ENCODE measurements at regions not wholly inside any gene's neighbourhood (a gene's known extent, or its start where the extent isn't known, plus 50 kb on each side); places are given as distances from the start of the nearest gene placed in this dataset.

DNA sequence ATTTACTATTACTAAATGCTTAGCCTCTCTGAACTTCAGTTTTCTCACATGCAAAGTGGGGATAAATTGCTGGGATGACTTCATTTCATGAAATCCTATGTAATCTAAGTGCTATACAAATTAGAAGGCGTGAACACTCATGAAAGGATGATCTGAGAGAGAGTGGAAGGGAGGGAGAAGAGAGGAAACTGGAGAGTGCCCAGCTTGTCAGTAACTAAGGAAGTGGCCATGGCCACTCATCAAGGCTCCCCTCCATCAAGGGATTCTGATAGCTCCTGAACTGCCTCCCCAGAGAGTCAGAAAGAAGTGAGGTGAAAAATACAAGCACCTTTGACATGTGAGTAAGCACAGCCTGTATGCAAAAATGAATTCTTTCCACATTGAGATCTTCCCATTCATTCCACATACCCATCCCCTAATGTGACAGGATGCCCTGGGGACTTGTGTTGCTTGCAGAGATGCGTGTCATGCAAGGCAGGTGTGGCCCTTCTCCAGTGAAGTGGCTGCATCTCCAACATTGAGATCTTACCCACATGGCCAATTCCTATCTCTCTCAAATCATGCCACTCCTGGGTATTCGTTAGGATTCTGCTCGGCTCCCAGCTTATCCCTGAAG lies 76.5 kb upstream of the ITPRID1 start:
- ChIA-PET POLR2A (no interaction called here), CTCF (no interaction called here)
- no peaks in the 10 kb centered on the region for H3K9me3 Mint-ChIP-seq
- no peaks in the 10 kb centered on the region for H3K36me3 Mint-ChIP-seq (ENCODE audit: low read depth)
- DNase-seq: no peak
- H3K4me1 Mint-ChIP-seq: no peaks in the 10 kb centered on the region
- no peaks in the 10 kb centered on the region for H3K27me3 Mint-ChIP-seq
- no peak overlapping the region for H3K27ac Mint-ChIP-seq
- no peak overlapping the region for H3K4me3 Mint-ChIP-seq

- POLR2A ChIA-PET: no interaction called here
Observed at GRCh38 chr7:31439165-31439564, 74.7 kb upstream of the ITPRID1 start.

DNA sequence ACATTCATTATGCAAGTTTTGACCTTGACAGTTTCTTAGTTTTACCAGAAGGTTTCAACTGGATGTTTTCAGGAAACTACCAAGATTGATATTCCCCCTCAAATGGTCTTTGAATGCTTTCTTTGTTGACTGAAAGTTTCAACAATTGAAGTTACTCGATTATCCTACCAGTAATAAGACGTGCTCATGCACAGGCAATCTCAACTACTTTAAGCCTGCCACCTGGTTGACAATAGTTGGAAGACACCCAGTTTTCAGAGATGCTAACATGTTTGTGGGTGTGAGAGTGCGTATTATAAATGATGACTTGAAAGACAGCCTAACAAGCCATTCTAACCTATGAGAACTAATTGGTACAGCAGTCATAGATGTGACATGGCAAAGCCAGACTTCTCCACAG lies 73.4 kb upstream of the ITPRID1 start:
- H3K27ac Mint-ChIP-seq: no peak overlapping the region
- no peaks in the 10 kb centered on the region for H3K27me3 Mint-ChIP-seq
- H3K4me1 Mint-ChIP-seq: no peaks in the 10 kb centered on the region
- DNase-seq: no peak
- H3K36me3 Mint-ChIP-seq (ENCODE audit: low read depth): no peaks in the 10 kb centered on the region
- CTCF ChIA-PET: no interaction called here
- no peaks in the 10 kb centered on the region for H3K9me3 Mint-ChIP-seq
- no peak overlapping the region for H3K4me3 Mint-ChIP-seq
- POLR2A ChIA-PET: no interaction called here

More at GRCh38 chr7:31439165-31439564, 74.7 kb upstream of the ITPRID1 start:
- Mint-ChIP-seq H3K36me3 (ENCODE audit: low read depth) (no peaks in the 10 kb centered on the region), H3K4me3 (no peak overlapping the region), H3K4me1 (no peaks in the 10 kb centered on the region), H3K9me3 (no peaks in the 10 kb centered on the region), H3K27ac (no peak overlapping the region), H3K27me3 (no peaks in the 10 kb centered on the region)
- no peak for DNase-seq
- CTCF ChIA-PET: no interaction called here

- H3K4me1 Mint-ChIP-seq: no peaks in the 10 kb centered on the region
- H3K4me3 Mint-ChIP-seq: no peak overlapping the region
- CTCF ChIA-PET: interaction anchor here (0.6 to 1.8 kb wide), 12 partner anchors 10 to 308 kb away, joined by 3 to 9 read pairs (median 4); no protein-coding TSS in a partner anchor
- no peak for DNase-seq
- H3K27me3 Mint-ChIP-seq: no peaks in the 10 kb centered on the region
- H3K9me3 Mint-ChIP-seq: no peaks in the 10 kb centered on the region
- no peaks in the 10 kb centered on the region for H3K36me3 Mint-ChIP-seq (ENCODE audit: low read depth)
- POLR2A ChIA-PET: no interaction called here
- no peak overlapping the region for H3K27ac Mint-ChIP-seq
Observed at GRCh38 chr7:31442626-31443025, 71.3 kb upstream of the ITPRID1 start.

DNA sequence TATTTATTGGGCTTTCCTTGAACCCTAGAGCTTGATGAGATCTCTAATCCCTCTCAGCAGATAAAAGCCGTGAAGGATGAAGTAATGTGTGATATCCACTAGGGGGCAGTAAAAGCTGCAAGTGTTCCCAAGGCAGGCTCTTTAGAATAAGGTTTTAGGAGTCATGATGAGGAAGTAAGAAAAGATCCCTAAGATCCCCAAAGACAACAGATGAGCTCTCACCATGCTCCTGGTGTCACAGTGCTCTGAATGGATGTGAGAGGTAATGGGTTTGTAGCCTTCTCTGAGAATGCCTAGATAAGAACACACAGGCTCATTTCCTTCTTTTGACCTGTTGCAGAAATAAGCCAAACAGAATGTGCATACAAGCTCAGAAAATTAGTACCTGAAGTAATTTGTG lies 70.4 kb upstream of the ITPRID1 start:
- no peak for DNase-seq
- Mint-ChIP-seq H3K27ac (no peak overlapping the region), H3K9me3 (no peaks in the 10 kb centered on the region), H3K27me3 (no peaks in the 10 kb centered on the region), H3K4me1 (no peaks in the 10 kb centered on the region), H3K36me3 (ENCODE audit: low read depth) (no peaks in the 10 kb centered on the region), H3K4me3 (no peak overlapping the region)
- CTCF ChIA-PET: interaction anchor here (0.6 to 1.8 kb wide), 14 partner anchors 11 to 309 kb away, joined by 3 to 9 read pairs (median 4); no protein-coding TSS in a partner anchor
- POLR2A ChIA-PET: no interaction called here

- no peak overlapping the region for H3K27ac Mint-ChIP-seq
- H3K4me3 Mint-ChIP-seq: no peak overlapping the region
- H3K36me3 Mint-ChIP-seq (ENCODE audit: low read depth): no peaks in the 10 kb centered on the region
- H3K9me3 Mint-ChIP-seq: no peaks in the 10 kb centered on the region
- ChIA-PET POLR2A (no interaction called here), CTCF (interaction anchor here (0.8 to 1.8 kb wide), 7 partner anchors 11 to 293 kb away, joined by 3 to 9 read pairs (median 4); no protein-coding TSS in a partner anchor)
- no peaks in the 10 kb centered on the region for H3K27me3 Mint-ChIP-seq
- no peaks in the 10 kb centered on the region for H3K4me1 Mint-ChIP-seq
- no peak for DNase-seq
Observed at GRCh38 chr7:31444196-31444595, 69.7 kb upstream of the ITPRID1 start.

DNA sequence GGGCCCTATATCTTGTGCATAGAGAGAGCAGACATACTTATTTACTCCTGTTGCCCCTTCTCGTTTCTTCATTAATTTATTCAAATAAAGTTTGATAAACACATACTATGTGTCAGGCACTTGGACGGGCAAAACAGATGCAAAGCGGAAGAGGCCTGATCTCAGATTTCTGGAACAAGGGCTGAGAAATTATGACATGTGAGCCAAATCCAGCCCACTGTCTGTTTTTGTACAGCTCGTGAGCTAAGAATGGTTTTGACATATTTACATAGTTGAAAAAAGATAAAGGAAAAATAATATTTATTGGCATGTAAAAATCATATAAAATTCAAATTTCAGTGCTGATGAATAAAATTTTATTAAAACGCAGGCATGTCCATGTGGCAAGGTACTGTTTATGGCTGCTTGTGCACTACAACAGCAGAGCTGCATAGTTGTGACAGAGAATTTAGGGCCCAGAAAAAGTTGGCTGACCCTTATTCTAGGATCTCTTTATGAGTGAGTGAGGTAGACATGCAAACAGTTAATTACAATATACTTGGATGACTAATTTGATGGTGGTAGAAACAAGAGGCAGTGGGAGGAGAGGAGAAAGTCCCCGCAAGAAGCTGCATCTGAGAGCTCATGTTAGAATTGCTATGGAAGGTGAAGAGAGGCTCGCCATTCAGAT lies 68.1 kb upstream of the ITPRID1 start:
- H3K27ac Mint-ChIP-seq: no peak overlapping the region
- no peaks in the 10 kb centered on the region for H3K27me3 Mint-ChIP-seq
- H3K36me3 Mint-ChIP-seq (ENCODE audit: low read depth): no peaks in the 10 kb centered on the region
- H3K9me3 Mint-ChIP-seq: no peaks in the 10 kb centered on the region
- no peak for DNase-seq
- no peak overlapping the region for H3K4me3 Mint-ChIP-seq
- ChIA-PET CTCF (interaction anchor here (0.7 kb wide), 1 partner anchor 306 kb away, joined by 3 read pairs; no protein-coding TSS in a partner anchor), POLR2A (no interaction called here)
- no peaks in the 10 kb centered on the region for H3K4me1 Mint-ChIP-seq

DNA sequence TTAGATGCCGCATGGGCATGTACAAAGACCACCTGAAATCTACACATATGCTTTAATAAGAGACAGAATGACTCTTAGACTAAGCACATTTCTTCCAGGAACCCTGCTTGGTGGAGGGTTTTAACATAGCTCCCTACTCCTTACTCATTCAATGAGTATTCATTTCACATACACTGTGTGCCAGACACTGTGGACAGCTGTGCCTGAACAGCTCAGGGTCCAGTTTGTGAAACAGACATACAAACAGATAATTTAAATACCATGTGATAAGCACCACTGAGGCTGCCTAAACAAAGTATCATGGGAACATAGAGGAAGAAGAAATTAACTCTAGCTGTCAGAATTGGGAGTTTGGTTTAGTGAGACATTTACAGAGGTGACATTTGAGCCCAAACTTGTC lies 65.2 kb upstream of the ITPRID1 start:
- Mint-ChIP-seq H3K4me1 (no peaks in the 10 kb centered on the region), H3K36me3 (ENCODE audit: low read depth) (no peaks in the 10 kb centered on the region), H3K27ac (no peak overlapping the region), H3K9me3 (no peaks in the 10 kb centered on the region), H3K27me3 (no peaks in the 10 kb centered on the region), H3K4me3 (no peak overlapping the region)
- CTCF ChIA-PET: no interaction called here
- POLR2A ChIA-PET: no interaction called here
- no peak for DNase-seq

GRCh38 chr7:31455844-31456243 lies 58.0 kb upstream of the ITPRID1 start:
- no peak for DNase-seq
- Mint-ChIP-seq H3K4me3 (no peak overlapping the region), H3K27ac (no peak overlapping the region), H3K36me3 (ENCODE audit: low read depth) (no peaks in the 10 kb centered on the region), H3K9me3 (no peaks in the 10 kb centered on the region), H3K4me1 (no peaks in the 10 kb centered on the region), H3K27me3 (no peaks in the 10 kb centered on the region)
- POLR2A ChIA-PET: no interaction called here
- CTCF ChIA-PET: interaction anchor here (0.6 to 1.4 kb wide), 2 partner anchors 12 kb away, joined by 3 read pairs; no protein-coding TSS in a partner anchor

DNA sequence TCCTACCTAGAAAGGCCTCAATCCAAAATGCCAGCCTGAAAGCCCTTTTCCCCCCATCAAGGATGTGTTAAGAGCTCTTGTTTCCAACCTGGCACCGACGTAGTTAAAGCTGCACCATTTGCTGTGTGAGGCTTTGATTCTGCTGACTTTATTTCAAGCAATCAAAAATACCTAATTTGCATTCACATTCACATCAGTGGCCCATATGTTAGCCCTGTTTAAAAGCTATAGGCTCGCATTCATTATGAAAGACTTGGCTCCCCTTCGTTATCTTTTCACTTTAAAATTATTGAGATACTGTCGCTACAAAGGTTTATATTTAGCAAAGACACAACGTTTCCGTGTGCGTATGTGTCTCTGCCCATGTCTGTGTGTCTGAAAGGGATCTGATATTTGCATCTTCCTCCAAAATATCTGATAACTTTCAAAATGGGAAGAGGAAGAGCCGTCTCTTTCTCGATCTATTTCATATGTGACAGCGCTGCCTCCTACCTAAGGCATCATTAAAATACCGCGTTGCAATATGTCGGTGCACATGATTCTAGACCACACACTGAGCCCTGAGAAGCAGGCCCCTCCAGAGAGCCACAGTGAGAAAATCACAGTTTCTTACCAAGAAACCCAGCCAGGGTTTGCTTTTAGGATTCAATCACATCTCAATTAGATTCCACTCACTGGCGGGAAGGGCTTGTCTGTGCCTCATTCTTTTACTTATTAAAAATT lies 57.1 kb upstream of the ITPRID1 start:
- no peaks in the 10 kb centered on the region for H3K27me3 Mint-ChIP-seq
- CTCF ChIA-PET: interaction anchor here (1.4 kb wide), 1 partner anchor 13 kb away, joined by 3 read pairs; no protein-coding TSS in a partner anchor
- POLR2A ChIA-PET: no interaction called here
- H3K9me3 Mint-ChIP-seq: no peaks in the 10 kb centered on the region
- H3K36me3 Mint-ChIP-seq (ENCODE audit: low read depth): no peaks in the 10 kb centered on the region
- H3K4me3 Mint-ChIP-seq: no peak overlapping the region
- H3K4me1 Mint-ChIP-seq: no peaks in the 10 kb centered on the region
- H3K27ac Mint-ChIP-seq: no peak overlapping the region
- no peak for DNase-seq

DNA sequence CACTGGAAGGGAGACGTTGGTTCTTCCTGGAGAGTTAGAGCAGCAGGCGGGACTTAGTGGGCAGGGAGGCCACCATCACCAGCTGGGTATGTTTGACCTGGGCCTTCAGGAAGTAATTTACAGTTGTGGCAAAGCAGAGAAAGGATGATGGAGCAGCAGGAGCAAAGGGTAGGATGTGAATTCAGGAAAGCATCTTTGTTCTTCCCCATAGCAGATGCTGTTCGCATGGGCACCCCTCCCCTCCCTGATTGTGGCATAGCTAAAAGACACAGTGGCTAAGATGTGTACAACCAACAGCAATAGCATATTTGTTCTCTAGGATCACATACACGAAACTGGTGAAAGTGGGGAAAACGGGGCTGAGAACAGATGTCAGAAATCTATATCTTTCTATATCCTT lies 56.3 kb upstream of the ITPRID1 start:
- Mint-ChIP-seq H3K27ac (no peak overlapping the region), H3K4me1 (no peaks in the 10 kb centered on the region), H3K4me3 (no peak overlapping the region), H3K36me3 (ENCODE audit: low read depth) (no peaks in the 10 kb centered on the region), H3K9me3 (no peaks in the 10 kb centered on the region), H3K27me3 (no peaks in the 10 kb centered on the region)
- ChIA-PET CTCF (interaction anchor here (0.8 kb wide), 1 partner anchor 15 kb away, joined by 3 read pairs; no protein-coding TSS in a partner anchor), POLR2A (no interaction called here)
- DNase-seq: no peak

DNA sequence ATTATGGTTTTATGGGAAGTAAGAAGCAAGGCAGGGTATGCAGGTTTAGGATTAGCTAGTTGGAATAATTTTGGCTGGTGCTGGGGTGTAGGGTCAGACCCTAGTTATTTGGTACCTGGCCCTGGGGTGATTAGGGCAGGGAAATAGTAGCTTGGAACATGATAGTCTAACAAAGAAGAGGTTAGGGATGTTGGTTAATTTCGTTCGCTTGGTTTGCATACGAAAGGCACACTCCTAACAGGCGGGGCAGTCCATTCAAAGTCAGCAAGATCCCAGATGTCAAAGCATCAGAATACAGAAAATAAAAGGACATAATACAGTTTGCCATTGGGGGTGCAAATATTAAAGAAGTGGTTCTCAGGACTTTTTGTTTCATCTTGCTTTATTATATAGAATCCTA lies 55.7 kb upstream of the ITPRID1 start:
- Mint-ChIP-seq H3K4me1 (no peaks in the 10 kb centered on the region), H3K36me3 (ENCODE audit: low read depth) (no peaks in the 10 kb centered on the region), H3K27ac (no peak overlapping the region), H3K27me3 (no peaks in the 10 kb centered on the region), H3K9me3 (no peaks in the 10 kb centered on the region), H3K4me3 (no peak overlapping the region)
- DNase-seq: no peak
- ChIA-PET POLR2A (no interaction called here), CTCF (interaction anchor here (0.8 kb wide), 1 partner anchor 15 kb away, joined by 3 read pairs; no protein-coding TSS in a partner anchor)

GRCh38 chr7:31462636-31463035 lies 51.3 kb upstream of the ITPRID1 start:
- ChIA-PET POLR2A (no interaction called here), CTCF (interaction anchor here (2.6 kb wide), 1 partner anchor 19 kb away, joined by 8 read pairs; no protein-coding TSS in a partner anchor)
- H3K27ac Mint-ChIP-seq: no peak overlapping the region
- no peak for DNase-seq
- H3K9me3 Mint-ChIP-seq: no peaks in the 10 kb centered on the region
- H3K4me1 Mint-ChIP-seq: no peaks in the 10 kb centered on the region
- no peak overlapping the region for H3K4me3 Mint-ChIP-seq
- no peaks in the 10 kb centered on the region for H3K36me3 Mint-ChIP-seq (ENCODE audit: low read depth)
- no peaks in the 10 kb centered on the region for H3K27me3 Mint-ChIP-seq
